SK-N-SH (cell line): ENCODE measurements at regions not wholly inside any gene's neighbourhood (a gene's known extent, or its start where the extent isn't known, plus 50 kb on each side); places are given as distances from the start of the nearest gene placed in this dataset.
"Not testable (repeated sequence)": the region's sequence is repeated elsewhere in the genome, so short reads cannot be mapped to it uniquely, and the experiment has no call there.

Experiments
- CTCF ChIA-PET: fragments of 300-600, 350-600 bp; formaldehyde crosslinking; extraction: SDS; loops from one replicate; lab custom pipeline; 2021; lab: Yijun Ruan, JAX
- POLR2A ChIA-PET: fragments of 350-600 bp; sonication (Branson Sonifier 250); formaldehyde crosslinking; extraction: SDS; loops from one replicate; lab custom pipeline; 2020; ENCODE audit warnings: antibody characterized with exemption, inconsistent platforms; lab: Yijun Ruan, JAX
- DNase-seq: peaks from one replicate; pipeline ENCODE4 v3.0.0; 2012
- H2AFZ ChIP-seq: fragments of 200-600 bp; sonication (generic); 2 replicates; pipeline ENCODE4 v1.8.1; 2016; ENCODE audit warnings: antibody characterized with exemption, mild to moderate bottlenecking, low read depth
- H3F3A ChIP-seq: fragments of 200-600 bp; sonication (generic); replicated peaks from 2 replicates; pipeline ENCODE3; 2016; ENCODE audit warnings: antibody characterized with exemption, mild to moderate bottlenecking; ENCODE audit not compliant: insufficient read depth
- H3K27ac ChIP-seq, 2 experiments: fragments of 200-500 bp in 1 of 2; fragments of 200-600 bp in 1 of 2; sonication (Bioruptor generic) in 1 of 2; sonication (generic), shearing (Covaris generic) in 1 of 2; 2 replicates each; pipeline versions ENCODE4 v1.5.1 to v1.6.1; 2014 to 2016; ENCODE audit warnings: low read depth in 2 of 2, inconsistent platforms in 1 of 2, low read length in 1 of 2, mild to moderate bottlenecking in 1 of 2, mixed read lengths in 1 of 2
- H3K27me3 ChIP-seq: fragments of 200-600 bp; sonication (generic), shearing (Covaris generic); 2 replicates; pipeline ENCODE4 v1.6.1; 2016; ENCODE audit warnings: mixed run types; ENCODE audit not compliant: insufficient read depth
- H3K36me3 ChIP-seq, 2 experiments: fragments of 200-500 bp in 1 of 2; fragments of 200-600 bp in 1 of 2; sonication (Bioruptor generic) in 1 of 2; sonication (generic) in 1 of 2; replicated peaks in 1 of 2; 2 replicates each; pipeline versions ENCODE3 to v1.5.1; 2014 to 2016; ENCODE audit warnings: low read length in 1 of 2, mild to moderate bottlenecking in 1 of 2; ENCODE audit not compliant: insufficient read depth in 2 of 2, control insufficient read depth in 1 of 2
- H3K4me1 ChIP-seq, 2 experiments: fragments of 200-500 bp in 1 of 2; fragments of 200-600 bp in 1 of 2; sonication (Bioruptor generic) in 1 of 2; sonication (generic), shearing (Covaris generic) in 1 of 2; 2 replicates each; pipeline versions ENCODE4 v1.5.1 to v1.6.1; 2014 to 2016; ENCODE audit warnings: low read depth in 1 of 2, low read length in 1 of 2, mixed run types in 1 of 2; ENCODE audit not compliant: insufficient read depth in 2 of 2, control insufficient read depth in 1 of 2
- H3K4me2 ChIP-seq: fragments of 200-600 bp; sonication (generic), shearing (Covaris generic); 2 replicates; pipeline ENCODE4 v1.6.1; 2017; ENCODE audit warnings: mixed run types
- H3K4me3 ChIP-seq, 2 experiments: fragments of 200-500 bp in 1 of 2; fragments of 200-600 bp in 1 of 2; sonication (Bioruptor generic) in 1 of 2; sonication (generic), shearing (Covaris generic) in 1 of 2; 2 replicates each; pipeline versions ENCODE4 v1.5.1 to v1.8.1; 2014 to 2016; ENCODE audit warnings: low read depth in 2 of 2, inconsistent platforms in 1 of 2, low read length in 1 of 2, mild to moderate bottlenecking in 1 of 2, mixed read lengths in 1 of 2, moderate library complexity in 1 of 2
- H3K79me2 ChIP-seq: fragments of 200-600 bp; sonication (generic); 2 replicates; pipeline ENCODE4 v1.8.1; 2017; ENCODE audit warnings: mild to moderate bottlenecking; ENCODE audit not compliant: insufficient read depth
- H3K9ac ChIP-seq: fragments of 200-600 bp; sonication (generic); 2 replicates; pipeline ENCODE4 v1.6.1; 2017; ENCODE audit warnings: mixed run types
- H3K9me2 ChIP-seq: fragments of 200-600 bp; sonication (generic); 2 replicates; pipeline ENCODE4 v1.6.1; 2017; ENCODE audit warnings: mixed run types
- H3K9me3 ChIP-seq: fragments of 200-600 bp; sonication (generic); 2 replicates; pipeline ENCODE4 v1.6.1; 2017; ENCODE audit warnings: mixed run types, mild to moderate bottlenecking, moderate library complexity
- H4K20me1 ChIP-seq: fragments of 200-600 bp; sonication (generic); 2 replicates; pipeline ENCODE4 v1.6.1; 2017; ENCODE audit warnings: mild to moderate bottlenecking, mixed run types; ENCODE audit not compliant: insufficient read depth
- ELF1 ChIP-seq: IDR thresholded peaks from 2 replicates; pipeline ENCODE4 v1.4.0; 2012
- FOXM1 ChIP-seq: IDR thresholded peaks from 2 replicates; pipeline ENCODE4 v1.4.0; 2012; ENCODE audit warnings: low read depth, mild to moderate bottlenecking
- GABPA ChIP-seq: IDR thresholded peaks from 2 replicates; pipeline ENCODE4 v1.4.0; 2012; ENCODE audit warnings: low read depth, mild to moderate bottlenecking
- GATA2 ChIP-seq: sonication (generic); formaldehyde crosslinking; IDR thresholded peaks from 2 replicates; pipeline ENCODE4 v1.5.0; 2020; ENCODE audit warnings: mild to moderate bottlenecking, missing genetic modification reagents
- JUND ChIP-seq: IDR thresholded peaks from 2 replicates; pipeline ENCODE4 v1.4.0; 2012
- POLR2AphosphoS5 ChIP-seq: IDR thresholded peaks from 2 replicates; pipeline ENCODE4 v1.6.1; 2012; ENCODE audit warnings: low read depth, low read length
- RFX5 ChIP-seq: IDR thresholded peaks from 2 replicates; pipeline ENCODE4 v1.6.1; 2012; ENCODE audit warnings: mild to moderate bottlenecking, improper control_type of control experiment, low read length
- SIN3A ChIP-seq: IDR thresholded peaks from 2 replicates; pipeline ENCODE4 v1.6.1; 2012; ENCODE audit warnings: low read depth, mild to moderate bottlenecking, low read length, moderate library complexity, borderline replicate concordance
- TEAD4 ChIP-seq: IDR thresholded peaks from 2 replicates; pipeline ENCODE4 v1.4.0; 2012; ENCODE audit warnings: mild to moderate bottlenecking, borderline replicate concordance; ENCODE audit not compliant: insufficient read depth
- WGBS: methylation state at CpG from one replicate; pipeline ENCODE4 v1.1.6; 2017; ENCODE audit warnings: low lambda C conversion rate; 5-methylcytosine and 5-hydroxymethylcytosine counted together
- TF ChIP-seq, protein P1 (sequence below): IDR thresholded peaks from 2 replicates; pipeline ENCODE4 v1.6.1; 2012; ENCODE audit warnings: mild to moderate bottlenecking, low read depth, low read length, moderate library complexity

- Histone ChIP-seq H4K20me1 (no peaks in the 10 kb centered on the region), H2AFZ (no peak overlapping the region; the same call in 1 of the 2 replicates), H3K36me3 (no peaks in the 10 kb centered on the region), H3K27ac (no peak overlapping the region), H3K4me1 (no peaks in the 10 kb centered on the region; a peak in 1 of 4 replicates), H3F3A (no peaks in the 10 kb centered on the region), H3K79me2 (no peaks in the 10 kb centered on the region), H3K27me3 (no peaks in the 10 kb centered on the region), H3K4me2 (no peak overlapping the region), H3K4me3 (no peak overlapping the region), H3K9me2 (no peaks in the 10 kb centered on the region), H3K9ac (no peak overlapping the region), H3K9me3 (no peaks in the 10 kb centered on the region)
- no peak for DNase-seq
- TF ChIP-seq JUND (no peak), GATA2 (no peak), SIN3A (no peak), TEAD4 (no peak), POLR2AphosphoS5 (no peak), RFX5 (no peak), ELF1 (no peak), GABPA (no peak), FOXM1 (no peak)
- TF ChIP-seq, protein P1, sequence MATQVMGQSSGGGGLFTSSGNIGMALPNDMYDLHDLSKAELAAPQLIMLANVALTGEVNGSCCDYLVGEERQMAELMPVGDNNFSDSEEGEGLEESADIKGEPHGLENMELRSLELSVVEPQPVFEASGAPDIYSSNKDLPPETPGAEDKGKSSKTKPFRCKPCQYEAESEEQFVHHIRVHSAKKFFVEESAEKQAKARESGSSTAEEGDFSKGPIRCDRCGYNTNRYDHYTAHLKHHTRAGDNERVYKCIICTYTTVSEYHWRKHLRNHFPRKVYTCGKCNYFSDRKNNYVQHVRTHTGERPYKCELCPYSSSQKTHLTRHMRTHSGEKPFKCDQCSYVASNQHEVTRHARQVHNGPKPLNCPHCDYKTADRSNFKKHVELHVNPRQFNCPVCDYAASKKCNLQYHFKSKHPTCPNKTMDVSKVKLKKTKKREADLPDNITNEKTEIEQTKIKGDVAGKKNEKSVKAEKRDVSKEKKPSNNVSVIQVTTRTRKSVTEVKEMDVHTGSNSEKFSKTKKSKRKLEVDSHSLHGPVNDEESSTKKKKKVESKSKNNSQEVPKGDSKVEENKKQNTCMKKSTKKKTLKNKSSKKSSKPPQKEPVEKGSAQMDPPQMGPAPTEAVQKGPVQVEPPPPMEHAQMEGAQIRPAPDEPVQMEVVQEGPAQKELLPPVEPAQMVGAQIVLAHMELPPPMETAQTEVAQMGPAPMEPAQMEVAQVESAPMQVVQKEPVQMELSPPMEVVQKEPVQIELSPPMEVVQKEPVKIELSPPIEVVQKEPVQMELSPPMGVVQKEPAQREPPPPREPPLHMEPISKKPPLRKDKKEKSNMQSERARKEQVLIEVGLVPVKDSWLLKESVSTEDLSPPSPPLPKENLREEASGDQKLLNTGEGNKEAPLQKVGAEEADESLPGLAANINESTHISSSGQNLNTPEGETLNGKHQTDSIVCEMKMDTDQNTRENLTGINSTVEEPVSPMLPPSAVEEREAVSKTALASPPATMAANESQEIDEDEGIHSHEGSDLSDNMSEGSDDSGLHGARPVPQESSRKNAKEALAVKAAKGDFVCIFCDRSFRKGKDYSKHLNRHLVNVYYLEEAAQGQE, result no peak
- 71% methylated on average over 4 of the region's 4 CpGs for WGBS
- POLR2A ChIA-PET, result interaction anchor here (0.6 to 1.1 kb wide), 2 partner anchors 10 to 56 kb away, joined by 3 read pairs; no protein-coding TSS in a partner anchor
- CTCF ChIA-PET, result interaction anchor here (1.2 to 1.3 kb wide), 2 partner anchors 9 to 388 kb away, joined by 3 read pairs; no protein-coding TSS in a partner anchor
These were observed 113.7 kb upstream of the FOXN2 start for GRCh38 chr2:48200620-48201293.

DNA sequence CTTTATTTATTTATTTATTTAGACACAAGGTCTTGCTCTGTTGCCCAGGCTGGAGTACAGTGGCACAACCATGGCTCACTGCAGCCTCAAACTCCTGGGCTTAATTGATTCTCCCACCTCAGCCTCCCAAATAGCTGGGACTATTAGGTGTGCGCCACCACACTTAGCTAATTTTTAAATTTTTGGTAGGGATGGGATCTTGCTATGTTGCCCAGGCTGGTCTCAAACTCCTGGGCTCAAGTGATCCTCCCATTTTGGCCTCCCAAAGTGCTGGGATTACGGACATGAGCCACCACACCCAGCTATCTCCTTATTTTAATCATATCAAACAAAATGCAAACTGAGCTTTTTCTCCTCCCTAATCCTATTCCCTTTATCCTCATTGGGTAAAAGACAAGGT is 113.0 kb upstream of the FOXN2 start:
- H3K79me2 ChIP-seq, POLR2A ChIA-PET, H2AFZ ChIP-seq, H4K20me1 ChIP-seq, H3K9me2 ChIP-seq, H3K9me3 ChIP-seq, H3K27me3 ChIP-seq, H3K36me3 ChIP-seq, H3K4me3 ChIP-seq, H3K27ac ChIP-seq, H3K4me1 ChIP-seq, DNase-seq, H3K9ac ChIP-seq, H3K4me2 ChIP-seq, H3F3A ChIP-seq: not testable (repeated sequence)
- CTCF ChIA-PET, result interaction anchor here (1.2 to 1.3 kb wide), 2 partner anchors 10 to 388 kb away, joined by 3 read pairs; no protein-coding TSS in a partner anchor
- 56% methylated on average over 2 of the region's 2 CpGs for WGBS
